Natural killer cell (primary cell): ENCODE measurements at regions not wholly inside any gene's neighbourhood (a gene's known extent, or its start where the extent isn't known, plus 50 kb on each side); places are given as distances from the start of the nearest gene placed in this dataset.

Experiments used
- ATAC-seq, 3 donors: fragments of 150-1000 bp in 2 of 3; fragments of 200-7000 bp in 1 of 3; cut with Tn5 transposase; 1 replicate in 1 of 3; 2 replicates in 2 of 3; pipeline ENCODE4 v1.10.0; 2021; ENCODE audit warnings: mild to moderate bottlenecking in 2 of 3, moderate library complexity in 2 of 3
- DNase-seq, 2 donors: peaks; one replicate each; pipeline versions ENCODE4 v3.0.0 to v3.0.0-alpha.2; 2013 to 2021; ENCODE audit warnings: mixed read lengths in 1 of 2
- H3K27ac ChIP-seq: one replicate; pipeline ENCODE4 v1.5.1; 2013; ENCODE audit warnings: mild to moderate bottlenecking, low read length
- H3K27me3 ChIP-seq: one replicate; pipeline ENCODE4 v1.6.1; 2013; ENCODE audit warnings: low read length; ENCODE audit not compliant: control insufficient read depth, insufficient read depth
- H3K36me3 ChIP-seq: one replicate; pipeline ENCODE4 v1.6.1; 2013; ENCODE audit warnings: low read length; ENCODE audit not compliant: control insufficient read depth, insufficient read depth
- H3K4me1 ChIP-seq: one replicate; pipeline ENCODE4 v1.6.1; 2013; ENCODE audit warnings: low read length; ENCODE audit not compliant: control insufficient read depth, insufficient read depth
- H3K4me3 ChIP-seq: one replicate; pipeline ENCODE4 v1.5.1; 2013; ENCODE audit warnings: low read length
- H3K9me3 ChIP-seq: one replicate; pipeline ENCODE4 v1.6.1; 2013; ENCODE audit warnings: low read length; ENCODE audit not compliant: control insufficient read depth, insufficient read depth
- H3K27ac Mint-ChIP-seq, 2 donors: one replicate each; pipeline ENCODE4 v1.8.0; 2022; ENCODE audit warnings: mild to moderate bottlenecking in 2 of 2, mixed read lengths in 2 of 2, moderate library complexity in 1 of 2
- H3K27me3 Mint-ChIP-seq, 2 donors: one replicate each; pipeline ENCODE4 v1.8.0; 2022; ENCODE audit warnings: low read depth in 2 of 2, mixed read lengths in 2 of 2
- H3K36me3 Mint-ChIP-seq: one replicate; pipeline ENCODE4 v1.8.0; 2022; ENCODE audit warnings: mixed read lengths
- H3K4me1 Mint-ChIP-seq, 2 donors: one replicate each; pipeline ENCODE4 v1.8.0; 2022; ENCODE audit warnings: mixed read lengths in 2 of 2
- H3K4me3 Mint-ChIP-seq: one replicate; pipeline ENCODE4 v1.8.0; 2022; ENCODE audit warnings: mild to moderate bottlenecking, moderate library complexity, mixed read lengths
- H3K9me3 Mint-ChIP-seq, 2 donors: one replicate each; pipeline ENCODE4 v1.8.0; 2022; ENCODE audit warnings: mixed read lengths in 2 of 2
- CTCF ChIP-seq: fragments of 200-600 bp; IDR thresholded peaks from one replicate; pipeline ENCODE4 v1.8.0; 2022; ENCODE audit warnings: antibody characterized with exemption
- WGBS: methylation state at CpG from one replicate; pipeline ENCODE4 v1.1.7; 2013; ENCODE audit warnings: missing lambda C conversion rate; ENCODE audit not compliant: insufficient coverage; 5-methylcytosine and 5-hydroxymethylcytosine counted together
- intact Hi-C: fragments of 100-400 bp; cut with micrococcal nuclease; formaldehyde crosslinking; loops from one replicate; pipeline ENCODE4 v1.14.2; 2022

- no peak for DNase-seq
- H3K4me3 Mint-ChIP-seq: no peak overlapping the region
- peaks cover 12 to 24% of the 10 kb centered on the region in 2 donors for H3K9me3 Mint-ChIP-seq
- Histone ChIP-seq H3K4me3 (no peak overlapping the region), H3K9me3 (peaks cover 8% of the 10 kb centered on the region), H3K36me3 (no peaks in the 10 kb centered on the region), H3K4me1 (no peaks in the 10 kb centered on the region), H3K27ac (no peak overlapping the region), H3K27me3 (no peaks in the 10 kb centered on the region)
- no peaks in the 10 kb centered on the region for H3K27me3 Mint-ChIP-seq
- intact Hi-C loops: no loop called here
- no peak overlapping the region for H3K27ac Mint-ChIP-seq
- WGBS: 86% methylated on average over 19 of the region's 19 CpGs
- no peak for TF ChIP-seq CTCF
- H3K4me1 Mint-ChIP-seq: no peaks in the 10 kb centered on the region
- no peak for ATAC-seq
- H3K36me3 Mint-ChIP-seq: no peaks in the 10 kb centered on the region
Observed at GRCh38 chr13:64029343-64030093, 2613.9 kb upstream of the PCDH20 start.

- Histone ChIP-seq H3K4me3 (no peak overlapping the region), H3K4me1 (no peaks in the 10 kb centered on the region), H3K9me3 (peaks cover 8% of the 10 kb centered on the region), H3K27me3 (no peaks in the 10 kb centered on the region), H3K36me3 (no peaks in the 10 kb centered on the region), H3K27ac (no peak overlapping the region)
- Mint-ChIP-seq H3K27ac (no peak overlapping the region), H3K4me1 (no peaks in the 10 kb centered on the region), H3K27me3 (no peaks in the 10 kb centered on the region), H3K36me3 (no peaks in the 10 kb centered on the region), H3K4me3 (no peak overlapping the region), H3K9me3 (peaks cover 12 to 26% of the 10 kb centered on the region in 2 donors)
- ATAC-seq (no peak), DNase-seq (no peak)
- TF ChIP-seq CTCF: no peak
- intact Hi-C loops: no loop called here
Observed at GRCh38 chr13:64028551-64028950, 2612.9 kb upstream of the PCDH20 start.

- Histone ChIP-seq H3K4me1 (no peaks in the 10 kb centered on the region), H3K27ac (no peak overlapping the region), H3K27me3 (no peaks in the 10 kb centered on the region), H3K36me3 (no peaks in the 10 kb centered on the region), H3K4me3 (no peak overlapping the region), H3K9me3 (peaks cover under 1% of the 10 kb centered on the region)
- Mint-ChIP-seq H3K4me3 (no peak overlapping the region), H3K4me1 (no peaks in the 10 kb centered on the region), H3K9me3 (peaks cover 6 to 38% of the 10 kb centered on the region in 2 donors), H3K27me3 (no peaks in the 10 kb centered on the region), H3K36me3 (peaks cover 7% of the 10 kb centered on the region), H3K27ac (no peak overlapping the region)
- DNase-seq: no peak
- WGBS: 82% methylated on average over 1 of the region's 2 CpGs
- ATAC-seq: no peak
- intact Hi-C loops: no loop called here
- TF ChIP-seq CTCF: no peak
Observed at GRCh38 chr13:64020126-64020525, 2604.5 kb upstream of the PCDH20 start.

GRCh38 chr13:64007339-64007738, 2591.7 kb upstream of the PCDH20 start:
- no peaks in the 10 kb centered on the region for H3K4me1 ChIP-seq
- intact Hi-C loops: no loop called here
- TF ChIP-seq CTCF: no peak
- no peak overlapping the region for H3K27ac ChIP-seq
- DNase-seq: no peak
- WGBS: no CpG with 5 or more reads among the region's 1 CpG
- Mint-ChIP-seq H3K9me3 (peaks cover 8% of the 10 kb centered on the region in 2 donors), H3K4me1 (no peaks in the 10 kb centered on the region), H3K36me3 (no peaks in the 10 kb centered on the region), H3K27me3 (no peaks in the 10 kb centered on the region), H3K4me3 (no peak overlapping the region), H3K27ac (no peak overlapping the region)
- H3K36me3 ChIP-seq: no peaks in the 10 kb centered on the region
- no peaks in the 10 kb centered on the region for H3K9me3 ChIP-seq
- H3K4me3 ChIP-seq: no peak overlapping the region
- no peaks in the 10 kb centered on the region for H3K27me3 ChIP-seq
- no peak for ATAC-seq
